Fibroblast of lung (primary cell): ENCODE measurements at regions not wholly inside any gene's neighbourhood (a gene's known extent, or its start where the extent isn't known, plus 50 kb on each side); places are given as distances from the start of the nearest gene placed in this dataset.

Source experiments
- EZH2 ChIP-seq: IDR thresholded peaks from 2 replicates; pipeline ENCODE4 v1.5.1; 2012; ENCODE audit warnings: low read length, control low read depth, mild to moderate bottlenecking; ENCODE audit errors: missing control alignments
- TF ChIP-seq, protein P1 (sequence below), 2 donors: IDR thresholded peaks in 1 of 2; conservative IDR thresholded peaks in 1 of 2; 1 replicate in 1 of 2; 2 replicates in 1 of 2; pipeline ENCODE4 v1.5.1; 2011 to 2012; ENCODE audit warnings: low read length in 2 of 2, control low read depth in 1 of 2, inconsistent platforms in 1 of 2, low read depth in 1 of 2, mild to moderate bottlenecking in 1 of 2

DNA sequence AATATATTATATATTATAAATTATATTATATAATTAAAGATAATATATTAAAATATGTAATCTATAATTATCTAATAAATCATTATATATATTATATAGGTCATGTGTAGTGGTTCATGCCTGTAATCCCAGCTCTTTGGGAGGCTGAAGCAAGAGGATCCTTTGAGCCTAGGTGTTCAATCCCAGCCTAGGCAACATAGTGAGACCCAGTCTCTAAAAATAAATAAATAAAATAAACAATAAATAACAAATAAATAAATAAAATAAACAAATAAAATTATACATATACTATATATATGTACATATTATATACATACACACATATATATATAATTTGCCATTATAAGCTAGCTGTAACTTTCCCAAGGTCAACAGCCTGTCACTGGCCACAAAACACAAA is 277.7 kb downstream of the SETD4 start:
- TF ChIP-seq, protein P1, sequence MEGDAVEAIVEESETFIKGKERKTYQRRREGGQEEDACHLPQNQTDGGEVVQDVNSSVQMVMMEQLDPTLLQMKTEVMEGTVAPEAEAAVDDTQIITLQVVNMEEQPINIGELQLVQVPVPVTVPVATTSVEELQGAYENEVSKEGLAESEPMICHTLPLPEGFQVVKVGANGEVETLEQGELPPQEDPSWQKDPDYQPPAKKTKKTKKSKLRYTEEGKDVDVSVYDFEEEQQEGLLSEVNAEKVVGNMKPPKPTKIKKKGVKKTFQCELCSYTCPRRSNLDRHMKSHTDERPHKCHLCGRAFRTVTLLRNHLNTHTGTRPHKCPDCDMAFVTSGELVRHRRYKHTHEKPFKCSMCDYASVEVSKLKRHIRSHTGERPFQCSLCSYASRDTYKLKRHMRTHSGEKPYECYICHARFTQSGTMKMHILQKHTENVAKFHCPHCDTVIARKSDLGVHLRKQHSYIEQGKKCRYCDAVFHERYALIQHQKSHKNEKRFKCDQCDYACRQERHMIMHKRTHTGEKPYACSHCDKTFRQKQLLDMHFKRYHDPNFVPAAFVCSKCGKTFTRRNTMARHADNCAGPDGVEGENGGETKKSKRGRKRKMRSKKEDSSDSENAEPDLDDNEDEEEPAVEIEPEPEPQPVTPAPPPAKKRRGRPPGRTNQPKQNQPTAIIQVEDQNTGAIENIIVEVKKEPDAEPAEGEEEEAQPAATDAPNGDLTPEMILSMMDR (conservative IDR thresholded peaks at IDR 0.05 in 1 of 2, IDR thresholded peaks at IDR 0.05 in 1 of 2; ENCODE audit: low read depth in 1 of 2, low read length in 2 of 2): no peak
- TF ChIP-seq EZH2: no peak
